NCI-H1694 treated with DMSO at 0.1 percent for 48 hours (cell line): ENCODE measurements at regions not wholly inside any gene's neighbourhood (a gene's known extent, or its start where the extent isn't known, plus 50 kb on each side); places are given as distances from the start of the nearest gene placed in this dataset.

Source experiments
- DNase-seq: peaks from one replicate; lab custom pipeline; 2025; lab: John Stamatoyannopoulos, UW

GRCh38 chr5:120738568-120738967 is 274.5 kb downstream of the PRR16 start:
- DNase-seq = no peak

GRCh38 chr5:120740989-120741388 is 276.9 kb downstream of the PRR16 start:
- DNase-seq = no peak

GRCh38 chr5:120748474-120748873 is 284.4 kb downstream of the PRR16 start:
- DNase-seq = no peak

GRCh38 chr5:120749737-120750136 is 285.6 kb downstream of the PRR16 start:
- no peak for DNase-seq

GRCh38 chr5:120759587-120759986 is 295.5 kb downstream of the PRR16 start:
- DNase-seq = no peak

GRCh38 chr5:120761986-120762385 is 297.9 kb downstream of the PRR16 start:
- DNase-seq = no peak

GRCh38 chr5:120765189-120765588 is 301.1 kb downstream of the PRR16 start:
- DNase-seq = no peak

GRCh38 chr5:120767178-120767820 is 303.2 kb downstream of the PRR16 start:
- DNase-seq = no peak

GRCh38 chr5:120769312-120769872 is 305.3 kb downstream of the PRR16 start:
- no peak for DNase-seq

- DNase-seq = no peak
Measured at GRCh38 chr5:120771202-120771601, 307.1 kb downstream of the PRR16 start.

GRCh38 chr5:120778491-120779484 is 314.7 kb downstream of the PRR16 start:
- no peak for DNase-seq

GRCh38 chr5:120779674-120780073 is 315.6 kb downstream of the PRR16 start:
- DNase-seq = no peak

GRCh38 chr5:120788481-120788880 is 324.4 kb downstream of the PRR16 start:
- DNase-seq = no peak

- no peak for DNase-seq
Measured at GRCh38 chr5:120789918-120790317, 325.8 kb downstream of the PRR16 start.

GRCh38 chr5:120790339-120790738 is 326.2 kb downstream of the PRR16 start:
- no peak for DNase-seq

GRCh38 chr5:120792477-120792876 is 328.4 kb downstream of the PRR16 start:
- DNase-seq = no peak

- DNase-seq = no peak
Measured at GRCh38 chr5:120794121-120794520, 330.0 kb downstream of the PRR16 start.

GRCh38 chr5:120803282-120803681 is 339.2 kb downstream of the PRR16 start:
- DNase-seq = peak; percentile 8

GRCh38 chr5:120805131-120805530 is 341.0 kb downstream of the PRR16 start:
- DNase-seq = no peak

- DNase-seq = no peak
Measured at GRCh38 chr5:120806202-120806601, 342.1 kb downstream of the PRR16 start.

- no peak for DNase-seq
Measured at GRCh38 chr5:120808135-120808534, 344.0 kb downstream of the PRR16 start.

- DNase-seq = no peak
Measured at GRCh38 chr5:120808606-120809005, 344.5 kb downstream of the PRR16 start.

GRCh38 chr5:120813551-120813950 is 349.5 kb downstream of the PRR16 start:
- no peak for DNase-seq
